H9 (cell line): ENCODE measurements at regions not wholly inside any gene's neighbourhood (a gene's known extent, or its start where the extent isn't known, plus 50 kb on each side); places are given as distances from the start of the nearest gene placed in this dataset.

Source experiments
- DNase-seq: peaks from one replicate; pipeline ENCODE4 v3.0.0-alpha.2; 2017
- H2AFZ ChIP-seq: one replicate; pipeline ENCODE4 v1.6.1; 2013; ENCODE audit warnings: mild to moderate bottlenecking, low read length, control low read depth, moderate library complexity
- H2AK5ac ChIP-seq: 2 replicates; pipeline ENCODE4 v1.6.1; 2013; ENCODE audit warnings: low read length, control low read depth, mixed read lengths; ENCODE audit not compliant: insufficient read length
- H2BK120ac ChIP-seq: one replicate; pipeline ENCODE4 v1.6.1; 2013; ENCODE audit warnings: low read depth, mild to moderate bottlenecking, low read length, control low read depth, inconsistent platforms; ENCODE audit not compliant: poor library complexity, severe bottlenecking
- H2BK12ac ChIP-seq: 2 replicates; pipeline ENCODE4 v1.6.1; 2013; ENCODE audit warnings: low read length, control low read depth, mixed read lengths, low read depth; ENCODE audit not compliant: insufficient read length
- H2BK15ac ChIP-seq: 2 replicates; pipeline ENCODE4 v1.6.1; 2013; ENCODE audit warnings: low read depth, low read length, control low read depth
- H2BK20ac ChIP-seq: one replicate; pipeline ENCODE4 v1.6.1; 2013; ENCODE audit warnings: low read depth, mild to moderate bottlenecking, low read length, control low read depth, inconsistent platforms; ENCODE audit not compliant: poor library complexity, severe bottlenecking
- H2BK5ac ChIP-seq: 2 replicates; pipeline ENCODE4 v1.6.1; 2013; ENCODE audit warnings: low read length, control low read depth, mixed read lengths; ENCODE audit not compliant: insufficient read length
- H3K14ac ChIP-seq: 2 replicates; pipeline ENCODE4 v1.6.1; 2013; ENCODE audit warnings: low read length, control low read depth; ENCODE audit not compliant: insufficient read depth
- H3K18ac ChIP-seq: 2 replicates; pipeline ENCODE4 v1.6.1; 2013; ENCODE audit warnings: low read depth, mild to moderate bottlenecking, mixed read lengths, low read length, control low read depth; ENCODE audit not compliant: insufficient read length
- H3K23ac ChIP-seq: 2 replicates; pipeline ENCODE4 v1.6.1; 2013; ENCODE audit warnings: low read length, control low read depth, mixed read lengths, low read depth; ENCODE audit not compliant: insufficient read length
- H3K23me2 ChIP-seq: 2 replicates; pipeline ENCODE4 v1.6.1; 2013; ENCODE audit warnings: low read depth, mild to moderate bottlenecking, mixed read lengths, low read length, control low read depth; ENCODE audit not compliant: insufficient read length, poor library complexity, severe bottlenecking
- H3K27ac ChIP-seq: 2 replicates; pipeline ENCODE4 v1.5.1; 2013; ENCODE audit warnings: low read length, control low read depth, mixed read lengths, low read depth; ENCODE audit not compliant: insufficient read length
- H3K27me3 ChIP-seq: 2 replicates; pipeline ENCODE4 v1.6.1; 2013; ENCODE audit warnings: low read length, control low read depth, inconsistent platforms; ENCODE audit not compliant: insufficient read depth
- H3K4ac ChIP-seq: 2 replicates; pipeline ENCODE4 v1.6.1; 2013; ENCODE audit warnings: low read depth, mild to moderate bottlenecking, control low read depth, inconsistent platforms, low read length, moderate library complexity
- H3K4me1 ChIP-seq: 2 replicates; pipeline ENCODE4 v1.6.1; 2013; ENCODE audit warnings: low read length, control low read depth, inconsistent platforms; ENCODE audit not compliant: insufficient read depth
- H3K4me2 ChIP-seq: 2 replicates; pipeline ENCODE4 v1.6.1; 2013; ENCODE audit warnings: low read length, control low read depth, mixed read lengths; ENCODE audit not compliant: insufficient read length, insufficient read depth
- H3K56ac ChIP-seq: 2 replicates; pipeline ENCODE4 v1.6.1; 2013; ENCODE audit warnings: low read depth, mild to moderate bottlenecking, mixed read lengths, low read length, control low read depth; ENCODE audit not compliant: insufficient read length
- H3K79me1 ChIP-seq: 2 replicates; pipeline ENCODE4 v1.6.1; 2013; ENCODE audit warnings: low read depth, mild to moderate bottlenecking, moderate library complexity, low read length, control low read depth, inconsistent platforms; ENCODE audit not compliant: insufficient read depth, poor library complexity, severe bottlenecking
- H3K79me2 ChIP-seq: 2 replicates; pipeline ENCODE4 v1.6.1; 2013; ENCODE audit warnings: low read length, control low read depth, inconsistent platforms; ENCODE audit not compliant: insufficient read depth
- H3K9ac ChIP-seq: 2 replicates; pipeline ENCODE4 v1.6.1; 2013; ENCODE audit warnings: low read length, control low read depth, mixed read lengths; ENCODE audit not compliant: insufficient read length; ENCODE audit errors: extremely low read depth
- H3K9me3 ChIP-seq: one replicate; pipeline ENCODE4 v1.6.1; 2013; ENCODE audit warnings: low read depth, low read length, inconsistent platforms; ENCODE audit not compliant: control insufficient read depth
- H3T11ph ChIP-seq: one replicate; pipeline ENCODE4 v1.6.1; 2013; ENCODE audit warnings: mild to moderate bottlenecking, low read length, control low read depth, inconsistent platforms
- H4K20me1 ChIP-seq: one replicate; pipeline ENCODE4 v1.6.1; 2013; ENCODE audit not compliant: control insufficient read depth, insufficient read length, insufficient read depth
- H4K5ac ChIP-seq: 2 replicates; pipeline ENCODE4 v1.6.1; 2013; ENCODE audit warnings: low read depth, mild to moderate bottlenecking, mixed read lengths, low read length, control low read depth; ENCODE audit not compliant: insufficient read length
- H4K8ac ChIP-seq: replicated peaks from 2 replicates; pipeline ENCODE4 v1.6.1; 2013; ENCODE audit warnings: low read length, control low read depth, mixed read lengths, low read depth; ENCODE audit not compliant: insufficient read length
- H4K91ac ChIP-seq: 2 replicates; pipeline ENCODE4 v1.6.1; 2013; ENCODE audit warnings: low read depth, mild to moderate bottlenecking, moderate library complexity, mixed read lengths, low read length, control low read depth; ENCODE audit not compliant: insufficient read length
- H3K27ac Mint-ChIP-seq, 3 experiments: 2 replicates in 2 of 3; 3 replicates in 1 of 3; pipeline ENCODE4 v1.8.0; 2020 to 2021; ENCODE audit warnings: mixed read lengths in 3 of 3, mild to moderate bottlenecking in 1 of 3, moderate library complexity in 1 of 3
- H3K27me3 Mint-ChIP-seq: 2 replicates; pipeline ENCODE4 v1.8.0; 2021; ENCODE audit warnings: low read depth, mild to moderate bottlenecking, moderate library complexity, mixed read lengths
- H3K36me3 Mint-ChIP-seq, 3 experiments: 2 replicates in 2 of 3; 3 replicates in 1 of 3; pipeline ENCODE4 v1.8.0; 2020 to 2021; ENCODE audit warnings: low read depth in 3 of 3, mixed read lengths in 3 of 3; ENCODE audit not compliant: insufficient read depth in 1 of 3
- H3K4me1 Mint-ChIP-seq, 2 experiments: 2 replicates each; pipeline ENCODE4 v1.8.0; 2020; ENCODE audit warnings: mixed read lengths in 2 of 2
- H3K4me3 Mint-ChIP-seq, 2 experiments: 2 replicates in 1 of 2; 3 replicates in 1 of 2; pipeline ENCODE4 v1.8.0; 2020 to 2021; ENCODE audit warnings: mild to moderate bottlenecking in 2 of 2, mixed read lengths in 2 of 2, moderate library complexity in 1 of 2
- H3K9me3 Mint-ChIP-seq, 2 experiments: 2 replicates in 1 of 2; 3 replicates in 1 of 2; pipeline ENCODE4 v1.8.0; 2020; ENCODE audit warnings: mild to moderate bottlenecking in 2 of 2, mixed read lengths in 2 of 2, moderate library complexity in 1 of 2
- WGBS: extraction: QIAGEN DNeasy Blood & Tissue Kit; methylation state at CpG from one replicate; pipeline ENCODE4 v1.1.7; 2013; ENCODE audit warnings: missing lambda C conversion rate, low lambda C conversion rate, mixed read lengths; ENCODE audit not compliant: insufficient read length; ENCODE audit errors: extremely low coverage; 5-methylcytosine and 5-hydroxymethylcytosine counted together
- TF ChIP-seq, protein P1 (sequence below): fragments of 200-600 bp; sonication (generic); conservative IDR thresholded peaks from 3 replicates; pipeline ENCODE4 v1.8.0; 2021; ENCODE audit warnings: antibody characterized with exemption, mild to moderate bottlenecking

DNA sequence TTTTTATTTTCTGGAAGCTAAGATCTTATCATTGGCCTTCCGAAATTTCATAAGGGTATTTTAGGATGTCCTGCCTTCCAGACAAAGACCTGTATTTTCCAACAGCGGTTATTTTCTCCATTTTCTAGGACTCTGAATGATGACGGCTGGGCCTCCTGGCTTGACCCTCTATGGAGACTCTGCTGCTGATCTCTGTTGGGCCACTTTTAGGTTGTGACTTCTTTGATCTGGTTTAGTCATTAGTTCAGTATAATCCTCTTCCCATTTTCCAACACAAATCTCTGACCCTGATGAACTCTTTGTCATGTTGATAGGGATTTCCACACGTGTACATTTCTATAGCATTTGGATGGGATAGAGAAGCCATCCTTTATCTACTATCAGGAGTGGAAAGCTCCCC, 93.7 kb downstream of the HS1BP3 start:
- no peaks in the 10 kb centered on the region for H3K79me1 ChIP-seq
- no peak overlapping the region for H3K4ac ChIP-seq
- no peak overlapping the region for H3K18ac ChIP-seq
- DNase-seq: no peak
- no peaks in the 10 kb centered on the region for H3K9me3 ChIP-seq
- H3T11ph ChIP-seq: no peak overlapping the region
- no peak overlapping the region for H3K4me2 ChIP-seq
- no peak overlapping the region for H2BK120ac ChIP-seq
- no peak overlapping the region for H4K5ac ChIP-seq
- H2BK12ac ChIP-seq: no peak overlapping the region
- H3K27me3 Mint-ChIP-seq: peaks cover 15% of the 10 kb centered on the region
- 0 out of 7 replicates have a peak, but pooled peaks cover 0 to 3% (median 0%) of the 10 kb centered on the region in 3 experiments for H3K36me3 Mint-ChIP-seq
- no peak overlapping the region for H3K27ac ChIP-seq
- H4K8ac ChIP-seq: no peak overlapping the region
- H2BK5ac ChIP-seq: no peak overlapping the region
- H3K27me3 ChIP-seq: no peaks in the 10 kb centered on the region
- H3K23ac ChIP-seq: no peak overlapping the region
- TF ChIP-seq, protein P1, sequence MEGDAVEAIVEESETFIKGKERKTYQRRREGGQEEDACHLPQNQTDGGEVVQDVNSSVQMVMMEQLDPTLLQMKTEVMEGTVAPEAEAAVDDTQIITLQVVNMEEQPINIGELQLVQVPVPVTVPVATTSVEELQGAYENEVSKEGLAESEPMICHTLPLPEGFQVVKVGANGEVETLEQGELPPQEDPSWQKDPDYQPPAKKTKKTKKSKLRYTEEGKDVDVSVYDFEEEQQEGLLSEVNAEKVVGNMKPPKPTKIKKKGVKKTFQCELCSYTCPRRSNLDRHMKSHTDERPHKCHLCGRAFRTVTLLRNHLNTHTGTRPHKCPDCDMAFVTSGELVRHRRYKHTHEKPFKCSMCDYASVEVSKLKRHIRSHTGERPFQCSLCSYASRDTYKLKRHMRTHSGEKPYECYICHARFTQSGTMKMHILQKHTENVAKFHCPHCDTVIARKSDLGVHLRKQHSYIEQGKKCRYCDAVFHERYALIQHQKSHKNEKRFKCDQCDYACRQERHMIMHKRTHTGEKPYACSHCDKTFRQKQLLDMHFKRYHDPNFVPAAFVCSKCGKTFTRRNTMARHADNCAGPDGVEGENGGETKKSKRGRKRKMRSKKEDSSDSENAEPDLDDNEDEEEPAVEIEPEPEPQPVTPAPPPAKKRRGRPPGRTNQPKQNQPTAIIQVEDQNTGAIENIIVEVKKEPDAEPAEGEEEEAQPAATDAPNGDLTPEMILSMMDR: no peak
- no peak overlapping the region for H4K91ac ChIP-seq
- H4K20me1 ChIP-seq: no peaks in the 10 kb centered on the region
- no peak overlapping the region for H2AK5ac ChIP-seq
- H3K4me1 Mint-ChIP-seq: peaks cover 37 to 38% of the 10 kb centered on the region in 2 experiments
- no peak overlapping the region for H3K14ac ChIP-seq
- H3K56ac ChIP-seq: no peak overlapping the region
- no peak overlapping the region for H2AFZ ChIP-seq
- no peak overlapping the region for H2BK20ac ChIP-seq
- H3K27ac Mint-ChIP-seq: peak overlapping the region in 1 of 3 experiments; percentile 24; a peak in 2 of 7 replicates
- no CpG with 5 or more reads among the region's 4 CpGs for WGBS
- peaks cover 11% of the 10 kb centered on the region for H3K4me1 ChIP-seq
- no peaks in the 10 kb centered on the region for H3K23me2 ChIP-seq
- peaks cover 0 to 3% of the 10 kb centered on the region in 2 experiments; a peak in 1 of 5 replicates for H3K9me3 Mint-ChIP-seq
- H3K4me3 Mint-ChIP-seq: no peak overlapping the region; a peak in 1 of 5 replicates
- no peak overlapping the region for H3K9ac ChIP-seq
- no peak overlapping the region for H2BK15ac ChIP-seq
- no peaks in the 10 kb centered on the region for H3K79me2 ChIP-seq
